A549 (cell line): ENCODE measurements at regions not wholly inside any gene's neighbourhood (a gene's known extent, or its start where the extent isn't known, plus 50 kb on each side); places are given as distances from the start of the nearest gene placed in this dataset.
"Not testable (repeated sequence)": the region's sequence is repeated elsewhere in the genome, so short reads cannot be mapped to it uniquely, and the experiment has no call there.

Source experiments
- BHLHE40 ChIP-seq: IDR thresholded peaks from 2 replicates; pipeline ENCODE4 v1.6.1; 2012; ENCODE audit warnings: low read depth, low read length, inconsistent platforms
- CBX8 ChIP-seq: fragments of 200-600 bp; sonication (generic); IDR thresholded peaks from 2 replicates; pipeline ENCODE4 v1.6.1; 2016
- CTCF ChIP-seq: fragments of >200 bp; sonication (Bioruptor Twin); formaldehyde crosslinking; IDR thresholded peaks from 3 replicates; pipeline ENCODE4 v1.5.1; 2016
- EP300 ChIP-seq, 2 experiments: fragments of >200 bp; sonication (Bioruptor Twin); formaldehyde crosslinking; IDR thresholded peaks; 2 replicates in 1 of 2; 3 replicates in 1 of 2; pipeline ENCODE4 v1.6.1; 2016 to 2017
- ESRRA ChIP-seq: fragments of 150-350 bp; IDR thresholded peaks from 2 replicates; pipeline ENCODE4 v1.6.1; 2014; ENCODE audit warnings: mild to moderate bottlenecking, low read length, borderline replicate concordance
- HDAC2 ChIP-seq: fragments of 200-600 bp; sonication (generic); IDR thresholded peaks from 2 replicates; pipeline ENCODE4 v1.6.1; 2016
- KDM1A ChIP-seq: fragments of 200-600 bp; sonication (generic); IDR thresholded peaks from 2 replicates; pipeline ENCODE4 v1.6.1; 2016; ENCODE audit warnings: low read depth, mild to moderate bottlenecking
- MAZ ChIP-seq: fragments of 150-350 bp; IDR thresholded peaks from 2 replicates; pipeline ENCODE4 v1.6.1; 2014; ENCODE audit warnings: antibody characterized with exemption, low read depth, low read length, borderline replicate concordance
- MYC ChIP-seq: IDR thresholded peaks from 2 replicates; pipeline ENCODE4 v1.6.1; 2012; ENCODE audit warnings: mild to moderate bottlenecking, inconsistent platforms, low read length, improper control_type of control experiment, borderline replicate concordance
- PBX3 ChIP-seq: IDR thresholded peaks from 2 replicates; pipeline ENCODE4 v1.6.1; 2012
- POLR2A ChIP-seq: IDR thresholded peaks from 2 replicates; pipeline ENCODE4 v1.6.1; 2012; ENCODE audit warnings: mild to moderate bottlenecking, low read length
- RAD21 ChIP-seq, 2 experiments: fragments of >200 bp in 1 of 2; sonication (Bioruptor Twin) in 1 of 2; formaldehyde crosslinking in 1 of 2; IDR thresholded peaks in 1 of 2; conservative IDR thresholded peaks in 1 of 2; 2 replicates in 1 of 2; 3 replicates in 1 of 2; pipeline ENCODE4 v1.6.1; 2012 to 2018; ENCODE audit warnings: inconsistent platforms in 1 of 2
- RCOR1 ChIP-seq: fragments of 150-350 bp; IDR thresholded peaks from 2 replicates; pipeline ENCODE4 v1.6.1; 2014; ENCODE audit warnings: antibody characterized with exemption, low read length, low read depth
- ZSCAN20 ChIP-seq: fragments of 250-450 bp; sonication (Bioruptor Pico); IDR thresholded peaks from 2 replicates; pipeline ENCODE4 v1.8.0; 2022; ENCODE audit warnings: mild to moderate bottlenecking, moderate library complexity

GRCh38 chr20:25797062-25797461, 100.4 kb upstream of the ZNF337 start:
- not testable (repeated sequence) for TF ChIP-seq RCOR1; CTCF; POLR2A; ESRRA; RAD21 (conservative IDR thresholded peaks at IDR 0.05 in 1 of 2, IDR thresholded peaks at IDR 0.05 in 1 of 2); MYC; EP300 (IDR thresholded peaks at IDR 0.05); BHLHE40; KDM1A; HDAC2; MAZ; CBX8; PBX3; ZSCAN20 (CRISPR knock-in tag)
